Erythroblast (primary cell): ENCODE measurements at regions not wholly inside any gene's neighbourhood (a gene's known extent, or its start where the extent isn't known, plus 50 kb on each side); places are given as distances from the start of the nearest gene placed in this dataset.
A peak's percentile ranks its signal among the peaks of the same experiment; 100 is the strongest.

Experiments
- DNase-seq, 2 experiments: peaks; one replicate each; lab custom pipeline; 2025; lab: John Stamatoyannopoulos, UW
- GATA1 ChIP-seq: IDR thresholded peaks from 2 replicates; pipeline ENCODE4 v1.6.1; 2011; ENCODE audit warnings: low read depth, mild to moderate bottlenecking, control low read depth, low read length, moderate library complexity
- POLR2A ChIP-seq: IDR thresholded peaks from 2 replicates; pipeline ENCODE4 v1.6.1; 2011; ENCODE audit warnings: mild to moderate bottlenecking, low read length

DNA sequence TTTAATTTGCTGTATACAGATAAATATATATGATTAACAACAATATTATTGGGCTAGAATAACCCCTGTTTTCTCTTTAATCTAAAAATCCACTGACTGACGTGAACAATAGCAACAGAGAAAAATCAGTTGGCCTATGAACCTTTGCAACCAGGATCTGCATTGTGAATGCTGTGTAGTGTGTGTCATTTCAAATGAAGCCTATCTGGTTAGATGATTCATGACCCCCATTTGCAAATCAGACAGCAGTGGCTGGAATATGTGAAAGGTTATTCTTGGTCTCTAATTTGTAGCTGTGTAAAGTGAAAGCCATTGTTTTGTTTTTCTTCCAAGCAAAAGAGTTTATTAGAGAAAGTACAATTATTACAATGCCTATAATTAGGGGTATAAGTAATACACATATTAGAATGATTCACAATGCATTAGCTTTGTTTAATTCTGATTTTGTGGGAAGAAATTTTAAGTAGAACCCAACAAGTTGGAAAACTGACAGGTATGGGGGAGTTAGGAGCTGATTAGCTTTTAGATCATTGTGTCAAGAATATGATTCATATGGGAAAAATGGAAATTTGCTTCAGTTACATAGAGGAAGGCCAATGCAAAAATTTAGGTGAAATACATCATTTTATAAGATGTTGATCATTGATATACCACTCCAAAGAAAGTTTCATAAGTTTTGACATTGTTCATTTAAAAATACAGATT is 1362.2 kb upstream of the TMEFF2 start:
- TF ChIP-seq GATA1 (no peak), POLR2A (no peak)
- no peak for DNase-seq

DNA sequence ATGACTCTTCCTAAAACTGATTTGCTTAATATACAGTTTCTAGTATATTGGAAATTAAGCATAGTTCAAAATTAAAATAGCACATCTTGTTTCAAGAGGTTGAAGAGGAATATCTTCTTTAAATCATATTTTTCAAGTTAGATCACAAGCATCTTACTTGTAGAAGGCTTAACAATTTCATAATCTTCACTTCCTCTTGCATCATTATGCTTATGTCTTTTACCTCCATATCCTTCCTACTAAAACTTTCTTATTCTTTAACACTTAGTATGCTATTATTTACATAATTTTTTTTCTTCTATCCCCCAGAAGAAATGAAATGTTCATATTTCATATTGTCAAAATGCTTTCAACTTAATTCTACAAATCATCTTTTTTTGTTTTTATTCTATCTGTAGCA is 1354.9 kb upstream of the TMEFF2 start:
- DNase-seq: no peak

DNA sequence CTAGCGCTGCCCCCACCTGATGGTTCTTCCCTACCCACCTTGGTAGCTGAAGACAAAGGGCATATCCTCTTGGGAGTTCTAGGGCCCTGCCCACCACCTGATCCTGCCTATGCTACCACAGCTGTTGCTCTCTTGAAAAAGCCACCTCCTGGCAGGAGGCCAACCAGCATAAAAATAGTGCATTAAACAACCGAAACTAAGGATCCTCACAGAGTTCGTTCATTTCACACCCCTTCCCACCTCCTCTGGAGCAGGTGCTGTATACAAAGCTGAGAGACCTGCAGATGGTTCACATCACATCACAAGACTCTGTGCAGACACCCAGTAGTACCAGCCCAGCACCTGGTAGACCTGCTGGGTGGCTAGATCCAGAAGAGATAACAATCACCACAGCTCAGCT is 1348.0 kb upstream of the TMEFF2 start:
- no peak for DNase-seq
- TF ChIP-seq GATA1: no peak
- TF ChIP-seq POLR2A: no peak

More for the DNA sequence above, 1354.9 kb upstream of the TMEFF2 start:
- no peak for TF ChIP-seq GATA1
- no peak for TF ChIP-seq POLR2A

DNA sequence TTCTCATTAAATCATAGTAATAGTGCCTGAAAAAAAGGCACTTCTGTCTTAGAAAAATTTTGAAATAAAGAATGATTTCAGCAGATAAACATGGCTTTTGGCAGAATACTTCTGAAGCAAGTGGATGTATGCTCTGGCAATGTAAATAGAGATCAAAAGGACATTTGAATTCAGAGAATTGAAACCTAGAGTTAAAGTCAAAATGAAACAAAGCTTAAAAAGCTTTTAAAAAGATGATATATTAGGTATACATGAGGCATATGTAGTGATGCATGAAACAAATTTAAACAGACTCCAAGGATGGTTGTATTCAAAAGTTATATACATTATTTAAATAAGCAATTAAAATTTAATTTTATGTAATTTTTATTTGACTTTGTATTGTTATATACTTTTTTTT is 1344.5 kb upstream of the TMEFF2 start:
- no peak for DNase-seq
- TF ChIP-seq GATA1: no peak
- no peak for TF ChIP-seq POLR2A

DNA sequence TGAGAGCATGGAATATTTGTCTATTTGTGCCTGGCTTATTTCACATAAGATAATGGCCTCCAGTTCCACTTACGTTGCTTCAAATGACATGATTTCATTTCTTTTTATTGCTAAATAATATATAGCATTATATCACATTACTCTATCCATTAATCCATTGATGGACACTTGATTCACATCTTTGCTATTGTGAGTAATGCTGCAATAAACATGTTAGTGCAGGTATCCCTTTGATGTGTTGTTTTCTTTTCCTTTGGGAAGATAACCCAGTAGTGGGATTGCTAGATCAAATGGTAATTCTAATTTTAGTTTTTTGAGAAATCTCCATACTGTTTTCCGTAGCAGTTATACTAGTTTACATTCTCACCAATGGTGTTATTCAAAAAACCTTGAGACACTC is 1343.3 kb upstream of the TMEFF2 start:
- no peak for TF ChIP-seq POLR2A
- no peak for TF ChIP-seq GATA1
- DNase-seq: no peak

DNA sequence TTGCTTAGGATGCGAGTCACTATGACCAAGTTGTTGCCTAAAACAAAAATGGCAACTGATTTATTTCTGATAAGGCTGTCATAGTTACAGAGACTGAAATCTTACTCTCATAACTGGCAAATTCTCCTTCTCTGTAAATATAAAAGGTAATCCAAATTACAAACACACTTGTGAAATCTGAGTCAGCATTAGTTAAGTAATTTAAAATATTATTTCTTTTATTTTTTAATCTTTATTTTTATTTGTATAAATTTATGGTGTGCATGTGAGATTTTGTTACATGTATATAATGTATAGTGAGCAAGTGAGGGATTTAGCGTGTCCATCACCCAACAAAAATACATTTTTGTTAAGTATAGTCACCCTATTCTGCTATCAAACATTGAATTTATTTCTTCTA is 1342.8 kb upstream of the TMEFF2 start:
- DNase-seq: no peak
- TF ChIP-seq POLR2A: no peak
- no peak for TF ChIP-seq GATA1

DNA sequence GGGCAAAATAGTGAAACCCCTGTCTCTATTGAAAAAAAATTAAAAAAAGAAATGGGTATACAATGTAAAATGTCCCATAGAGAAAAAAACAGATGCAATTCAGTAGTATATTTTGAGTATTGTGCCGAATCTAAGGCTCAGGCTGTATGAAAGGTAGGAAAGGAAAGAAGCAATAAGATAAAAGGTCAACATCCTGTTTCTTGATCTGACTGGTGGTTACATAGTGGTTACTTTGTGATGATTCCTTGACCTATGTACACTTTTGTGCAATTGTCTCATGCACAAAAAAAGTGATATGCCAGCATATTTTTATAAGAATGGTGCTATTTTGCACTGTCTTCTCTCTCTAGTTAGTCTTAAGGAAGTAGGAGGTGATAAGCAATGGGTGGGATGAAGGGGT is 1333.7 kb upstream of the TMEFF2 start:
- no peak for DNase-seq
- no peak for TF ChIP-seq GATA1
- no peak for TF ChIP-seq POLR2A

DNA sequence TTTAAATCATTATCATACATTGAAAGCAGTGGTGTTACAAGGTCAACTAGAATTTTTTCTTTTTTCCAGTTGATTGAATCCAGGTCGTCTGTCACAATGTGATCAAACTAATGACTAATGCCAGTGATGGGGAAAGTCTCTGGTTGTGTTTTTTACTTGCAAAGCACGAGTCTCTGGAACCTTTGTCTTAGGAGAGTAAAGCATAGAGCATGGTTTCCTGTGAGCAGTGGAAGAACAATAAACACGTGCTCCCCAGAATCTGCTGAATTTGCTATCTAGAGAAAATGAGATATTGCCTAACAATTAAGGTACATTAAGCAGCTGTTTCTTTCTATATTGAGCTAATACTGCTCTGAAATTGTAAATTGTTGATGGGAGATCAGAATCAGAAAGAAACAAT is 1332.4 kb upstream of the TMEFF2 start:
- no peak for DNase-seq
- TF ChIP-seq POLR2A (no peak), GATA1 (no peak)

DNA sequence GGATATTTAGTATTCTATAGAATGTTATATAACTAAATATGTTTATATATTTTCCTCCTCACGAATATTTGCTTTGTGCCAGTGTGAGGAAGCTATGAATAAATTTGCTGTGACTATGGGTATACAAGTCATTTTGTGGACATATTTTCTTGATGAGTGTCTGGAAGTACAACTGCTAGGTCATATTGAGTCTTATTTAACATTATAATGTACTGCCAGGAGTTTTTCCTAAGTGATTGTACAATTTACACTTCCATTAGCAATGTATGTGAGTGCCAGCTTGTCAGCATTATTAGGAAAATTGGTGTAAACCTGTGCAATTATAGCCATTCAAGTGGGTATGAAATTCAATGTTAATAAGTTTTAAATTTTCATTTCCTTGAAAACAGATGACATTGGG is 1328.9 kb upstream of the TMEFF2 start:
- DNase-seq: no peak
- TF ChIP-seq GATA1 (no peak), POLR2A (no peak)

DNA sequence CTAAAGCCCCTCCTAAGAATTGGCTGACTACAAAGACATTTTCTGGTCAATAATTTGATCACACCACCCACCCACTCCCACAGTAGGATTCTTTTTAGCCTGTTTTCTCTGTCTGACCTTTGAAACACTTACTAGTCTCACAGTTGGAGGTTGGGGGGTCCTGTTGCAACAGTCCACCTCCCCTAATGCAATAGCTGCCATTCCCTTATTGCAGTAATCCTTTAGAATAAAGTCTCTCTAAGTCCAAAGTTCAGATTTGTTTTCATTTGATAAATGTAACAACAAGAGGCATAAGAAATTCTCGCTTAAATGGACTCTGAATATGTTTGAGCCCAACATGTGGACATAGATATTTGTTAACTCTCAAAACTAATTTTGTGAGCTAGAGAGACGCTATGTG is 1326.8 kb upstream of the TMEFF2 start:
- no peak for DNase-seq
- TF ChIP-seq POLR2A (no peak), GATA1 (no peak)

DNA sequence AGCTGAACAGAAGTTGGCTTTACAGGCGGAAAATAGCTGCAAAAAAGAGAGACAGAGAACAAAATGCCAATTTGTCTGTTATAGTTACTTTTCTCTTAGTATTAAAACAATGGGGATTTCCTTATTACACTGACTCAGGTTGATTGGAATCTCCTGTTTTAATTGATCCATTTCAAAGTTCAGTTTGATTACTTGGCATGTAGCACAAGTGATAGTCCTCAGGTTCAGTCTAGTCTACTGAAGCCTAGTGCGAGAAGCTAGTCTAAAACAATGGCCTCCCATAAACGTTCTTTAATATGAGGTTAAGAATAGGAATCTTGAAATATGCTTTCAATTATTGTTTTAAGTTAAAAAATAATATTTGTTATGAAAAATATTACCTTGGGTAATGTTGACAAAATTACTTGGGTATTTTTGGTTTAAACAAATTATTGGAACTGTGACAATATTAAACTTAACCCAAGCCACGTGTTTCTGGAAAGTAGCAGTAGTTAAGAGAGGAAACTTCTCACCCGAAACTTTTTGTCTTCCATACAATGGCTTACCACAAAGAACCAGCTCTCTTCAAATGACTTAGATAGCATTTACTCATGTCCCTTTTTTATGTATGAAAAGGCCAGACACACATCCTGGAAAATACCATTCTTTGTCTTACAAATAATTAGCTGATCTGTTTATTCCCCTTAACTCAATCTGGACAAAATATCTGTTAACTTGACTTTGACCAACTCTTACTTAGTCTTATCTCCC is 1326.2 kb upstream of the TMEFF2 start:
- no peak for DNase-seq
- TF ChIP-seq POLR2A (no peak), GATA1 (no peak)

DNA sequence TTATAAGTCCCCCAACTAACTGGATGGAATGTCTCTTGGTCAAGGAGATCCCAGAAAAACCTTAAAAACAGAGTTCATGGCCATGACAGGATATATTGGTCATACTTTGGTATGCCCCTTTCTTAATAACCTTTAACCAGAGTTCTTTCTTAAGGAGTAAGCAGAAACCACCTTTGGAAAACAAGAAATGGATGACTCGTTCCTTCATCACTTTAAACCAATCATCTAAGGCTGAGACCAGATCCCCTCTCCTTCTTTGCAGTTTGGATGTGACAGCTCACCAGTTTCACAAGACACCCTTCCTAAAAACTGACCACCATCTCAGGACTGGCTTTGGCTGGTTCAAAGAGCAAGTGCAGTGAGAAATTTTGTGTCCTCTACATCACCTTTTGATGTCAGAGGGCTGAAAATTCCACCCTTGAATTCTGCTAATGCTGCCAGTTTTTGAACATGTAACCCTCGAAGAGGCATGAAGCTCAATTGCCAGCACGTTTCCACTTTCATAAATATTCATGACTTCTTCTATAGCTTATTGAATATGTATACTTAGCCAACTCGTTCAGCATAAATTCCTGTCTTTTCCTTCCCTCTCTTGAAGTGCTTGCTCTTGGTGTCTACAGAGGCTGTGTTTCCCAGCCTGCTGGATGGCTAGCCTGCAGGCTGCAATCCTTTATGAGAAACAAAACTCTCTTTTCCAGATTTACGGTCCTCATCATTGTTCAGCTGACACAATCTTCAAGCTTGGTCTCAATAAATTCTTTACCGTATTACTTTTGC is 1323.5 kb upstream of the TMEFF2 start:
- DNase-seq: no peak
- TF ChIP-seq GATA1: no peak
- TF ChIP-seq POLR2A: no peak

DNA sequence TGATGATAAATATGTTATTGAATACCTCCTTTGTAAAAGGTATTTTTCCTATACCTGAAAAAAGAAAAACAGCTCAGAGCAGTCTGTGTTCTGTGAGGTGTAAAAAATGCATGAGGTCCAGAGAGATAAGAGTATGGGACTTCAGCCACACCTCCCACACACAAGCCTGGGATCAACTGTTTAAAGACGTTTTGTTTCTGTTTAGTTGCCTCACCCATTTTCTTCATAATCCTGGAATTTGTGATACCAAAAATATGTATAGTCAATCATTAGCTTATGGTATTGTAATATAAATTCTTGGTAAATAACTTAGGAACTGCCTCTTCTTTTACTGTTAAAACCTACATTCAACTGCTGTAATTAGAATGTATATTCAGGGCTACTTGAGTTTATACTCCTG is 1322.9 kb upstream of the TMEFF2 start:
- TF ChIP-seq GATA1 (no peak), POLR2A (no peak)
- DNase-seq: peak in 1 of 2 experiments; percentile 11

DNA sequence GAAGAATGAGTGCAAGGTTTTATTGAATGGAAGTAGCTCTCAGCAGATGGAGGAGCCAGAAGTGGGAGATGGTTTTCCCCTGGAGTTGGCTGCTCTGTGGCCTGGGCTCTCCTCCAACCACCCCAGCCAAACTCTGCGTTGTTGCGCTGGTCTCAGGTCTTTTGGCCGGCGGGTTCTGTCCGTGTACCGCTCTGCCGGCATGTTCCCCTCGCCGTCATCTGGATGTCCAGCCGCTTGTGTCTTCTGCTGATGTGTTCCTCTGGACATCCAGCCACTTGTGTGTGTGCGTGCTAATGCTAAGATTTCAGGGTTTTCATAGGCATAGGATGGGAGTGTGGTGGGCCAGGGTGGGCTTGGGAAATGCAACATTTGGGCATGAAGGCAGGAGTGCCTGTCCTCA is 1311.3 kb upstream of the TMEFF2 start:
- TF ChIP-seq POLR2A (no peak), GATA1 (no peak)
- no peak for DNase-seq
